Fibroblast of peridontal ligament (primary cell): ENCODE measurements at regions not wholly inside any gene's neighbourhood (a gene's known extent, or its start where the extent isn't known, plus 50 kb on each side); places are given as distances from the start of the nearest gene placed in this dataset.
"Not testable (repeated sequence)": the region's sequence is repeated elsewhere in the genome, so short reads cannot be mapped to it uniquely, and the experiment has no call there.

ENCODE experiments used
- DNase-seq: peaks from one replicate; pipeline ENCODE4 v3.0.0-alpha.2; 2010; ENCODE audit errors: extremely low read depth

GRCh38 chr3:27559381-27559780 is 75.2 kb upstream of the SLC4A7 start:
- no peak for DNase-seq

GRCh38 chr3:27557411-27557810 is 73.2 kb upstream of the SLC4A7 start:
- DNase-seq: no peak

GRCh38 chr3:27556887-27557286 is 72.7 kb upstream of the SLC4A7 start:
- peak; percentile 51 for DNase-seq

GRCh38 chr3:27554706-27555105 is 70.5 kb upstream of the SLC4A7 start:
- DNase-seq: peak; percentile 46

GRCh38 chr3:27553886-27554540 is 69.8 kb upstream of the SLC4A7 start:
- DNase-seq: peak; percentile 66

DNA sequence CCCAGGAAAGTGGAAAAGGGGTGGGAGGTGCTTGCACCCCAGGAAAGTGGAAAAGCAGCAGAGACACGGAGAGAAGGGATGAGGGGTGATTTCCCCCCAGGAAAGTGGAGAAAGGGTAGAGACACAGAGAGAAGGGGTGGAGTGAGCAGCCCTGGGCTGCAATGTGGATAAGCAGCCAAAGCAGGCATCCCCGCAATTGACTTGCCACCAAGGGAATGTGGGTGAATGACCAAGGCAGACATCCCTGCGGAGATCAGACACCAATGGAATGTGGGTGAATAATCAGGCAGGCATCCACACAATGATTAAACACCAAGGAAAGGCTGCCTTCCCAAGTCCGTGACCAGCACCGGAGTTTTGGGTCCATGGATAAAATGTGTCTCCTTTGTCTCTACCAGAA is 68.5 kb upstream of the SLC4A7 start:
- DNase-seq: peak; percentile 81

DNA sequence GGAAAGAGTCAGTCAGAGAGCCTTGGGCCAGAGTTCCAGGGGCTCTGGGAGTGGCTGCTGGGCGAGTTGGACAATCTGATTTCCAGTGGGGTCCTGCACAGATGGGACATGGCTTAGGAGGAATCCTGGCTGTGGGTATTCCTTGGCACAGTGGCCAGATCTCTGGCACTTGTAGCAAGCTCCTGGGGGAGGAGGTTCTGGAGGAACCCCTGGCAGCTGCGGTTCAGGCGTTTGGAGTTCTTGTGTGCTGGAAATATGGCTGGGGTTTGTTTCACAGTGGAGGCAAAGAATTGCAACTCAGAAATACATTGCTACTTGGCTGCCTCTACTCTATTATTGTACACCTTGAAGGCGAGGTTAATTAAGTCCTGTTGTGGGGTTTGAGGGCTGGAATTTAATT is 67.2 kb upstream of the SLC4A7 start:
- DNase-seq: not testable (repeated sequence)

DNA sequence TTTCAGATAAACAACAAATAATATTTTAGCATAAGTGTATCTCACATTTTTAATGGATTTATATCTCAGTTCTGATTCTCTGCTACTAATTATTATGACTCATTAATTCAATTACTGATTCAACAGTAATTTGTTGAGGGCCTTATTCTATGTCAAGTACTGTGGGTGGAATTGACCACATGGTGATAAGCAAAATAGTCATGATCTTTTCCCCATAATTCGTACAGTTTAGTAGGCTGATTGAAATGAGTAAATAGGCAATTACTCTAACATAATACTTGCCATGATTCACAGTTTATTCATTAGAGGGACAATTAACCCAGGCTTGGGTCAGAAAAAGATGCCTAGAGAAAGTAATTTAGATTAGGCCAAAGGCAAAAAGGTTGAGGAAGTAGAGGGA is 60.9 kb upstream of the SLC4A7 start:
- no peak for DNase-seq

DNA sequence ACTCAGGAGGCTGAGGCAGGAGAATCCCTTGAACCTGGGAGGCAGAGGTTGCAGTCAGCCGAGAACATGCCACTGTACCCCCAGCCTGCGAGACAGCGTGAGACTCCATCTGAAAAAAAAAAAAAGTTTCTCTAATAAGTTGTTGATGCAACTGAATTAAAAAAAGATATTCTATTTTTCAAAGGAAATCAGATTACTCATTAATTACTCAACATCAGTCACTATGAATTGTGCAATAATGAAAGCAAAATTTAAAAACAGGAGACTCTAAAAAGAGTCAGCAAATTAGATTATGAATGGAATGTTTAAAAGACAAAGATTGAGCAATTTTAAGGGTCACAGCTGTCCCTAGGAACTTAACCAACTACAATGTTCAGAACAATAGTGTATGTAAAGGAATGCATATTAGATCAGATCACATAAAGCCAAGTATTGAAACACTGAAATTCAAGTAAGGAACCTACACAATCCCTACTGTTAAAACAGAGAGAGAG is 60.2 kb upstream of the SLC4A7 start:
- DNase-seq: peak; percentile 86

DNA sequence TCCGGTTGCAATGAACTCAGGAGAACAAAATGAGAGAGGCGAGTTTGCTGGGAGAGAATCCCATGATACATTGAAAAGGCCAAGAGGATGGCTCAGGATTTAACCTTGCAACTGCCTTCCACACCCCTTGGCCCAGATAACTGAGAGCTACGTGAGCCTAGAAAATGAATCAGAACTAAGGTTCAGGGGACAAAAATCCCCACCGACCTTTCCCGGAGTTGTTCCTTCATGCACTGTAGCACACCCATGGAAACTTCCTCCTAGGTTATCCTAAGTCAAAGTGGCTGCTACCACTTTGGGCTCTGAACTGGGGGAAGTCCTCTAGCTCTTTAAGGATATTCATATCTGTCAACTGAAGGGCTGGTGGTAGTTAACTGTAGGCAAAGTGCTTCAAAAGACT is 58.3 kb upstream of the SLC4A7 start:
- no peak for DNase-seq

DNA sequence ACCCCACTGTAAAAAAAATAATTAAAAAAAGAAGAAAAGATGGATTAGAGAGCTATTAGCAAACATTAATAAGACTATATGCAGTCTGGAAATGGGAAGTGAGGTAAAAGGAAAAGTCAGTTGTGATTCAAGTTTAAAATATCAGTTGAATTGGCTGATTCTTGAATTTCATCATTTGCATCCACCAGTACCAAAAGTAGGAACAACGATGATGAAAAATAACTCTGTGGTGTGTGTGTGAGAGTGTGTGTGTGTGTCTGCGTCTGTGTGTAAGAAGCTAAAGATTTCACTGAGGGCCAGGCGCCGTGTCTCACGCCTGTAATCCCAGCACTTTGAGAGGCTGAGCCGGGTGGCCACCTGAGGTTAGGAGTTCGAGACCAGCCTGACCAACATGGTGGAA is 56.0 kb upstream of the SLC4A7 start:
- no peak for DNase-seq

- DNase-seq: no peak
These were observed 52.3 kb upstream of the SLC4A7 start for GRCh38 chr3:27536491-27536890.

GRCh38 chr3:27535809-27536392 is 51.7 kb upstream of the SLC4A7 start:
- peak; percentile 53 for DNase-seq

DNA sequence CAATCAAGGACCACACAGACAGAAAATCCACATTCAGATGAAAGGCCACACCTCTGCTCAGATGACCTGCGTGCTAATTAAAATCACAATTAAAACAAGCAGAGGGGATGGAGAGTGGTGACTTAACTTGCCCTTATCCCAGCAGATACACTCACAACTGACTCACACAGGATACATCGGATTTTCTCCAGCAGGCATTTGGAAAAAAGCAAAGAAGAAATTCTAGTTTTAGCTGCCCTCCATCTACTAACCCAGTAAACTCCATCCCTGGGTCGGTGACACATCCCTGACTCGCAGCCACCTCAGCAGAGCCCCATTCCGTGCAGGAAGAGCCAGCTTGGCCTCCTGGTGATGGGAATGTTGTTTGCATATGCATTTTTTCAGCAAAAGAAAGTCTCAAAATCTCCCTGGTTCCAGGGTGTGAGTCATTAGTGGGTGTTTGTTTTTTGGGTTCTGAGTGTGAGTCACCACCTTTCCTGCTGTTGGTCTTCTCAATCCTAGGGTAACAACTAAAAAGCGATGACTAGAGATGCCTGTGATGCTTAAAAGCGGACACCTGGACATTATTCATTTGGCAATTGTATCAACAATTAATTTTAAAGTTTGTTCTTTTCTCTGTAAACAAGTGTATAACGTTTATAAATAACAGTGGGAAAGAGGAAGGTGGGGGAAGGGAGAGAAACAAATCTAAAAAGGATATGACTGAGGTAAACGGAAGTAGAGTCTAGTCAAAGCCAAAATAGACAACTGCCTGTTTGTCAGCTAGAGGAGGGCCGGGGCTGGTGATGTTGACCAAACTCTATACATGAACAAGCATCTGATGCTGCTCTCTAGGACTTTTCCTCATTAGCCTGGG is 49.8 kb upstream of the SLC4A7 start:
- peak; percentile 99 for DNase-seq
